ENCODE measurements at regions not wholly inside any gene's neighbourhood (a gene's known extent, or its start where the extent isn't known, plus 50 kb on each side); places are given as distances from the start of the nearest gene placed in this dataset.

GRCh38 chr16:16904601-16905000 lies 525.7 kb downstream of the NPIPA7 start:
- no peak for TF ChIP-seq EZH2 (IDR thresholded peaks at IDR 0.05; ENCODE audit: insufficient read depth, poor library complexity, severe bottlenecking)
- no peak for TF ChIP-seq EZH2phosphoT487 (IDR thresholded peaks at IDR 0.05; ENCODE audit: insufficient read depth, low read depth)
